Spleen (tissue), 11 donors: ENCODE measurements at regions not wholly inside any gene's neighbourhood (a gene's known extent, or its start where the extent isn't known, plus 50 kb on each side); places are given as distances from the start of the nearest gene placed in this dataset.

Experiments
- DNase-seq: peaks from one replicate; pipeline ENCODE4 v3.0.0-alpha.2; 2020
- H3K27ac ChIP-seq, 8 donors: fragments of 200-600 bp; sonication (generic) in 7 of 8; 1 replicate in 4 of 8; 2 replicates in 4 of 8; pipeline versions ENCODE4 v1.5.0 to v1.8.0; 2016 to 2021; ENCODE audit warnings: inconsistent platforms in 4 of 8, mild to moderate bottlenecking in 4 of 8, moderate library complexity in 1 of 8
- H3K27me3 ChIP-seq, 7 donors: fragments of 200-600 bp; sonication (generic) in 6 of 7; replicated peaks in 1 of 7; 1 replicate in 4 of 7; 2 replicates in 3 of 7; pipeline versions ENCODE4 v1.5.0 to v1.8.0; 2016 to 2021; ENCODE audit warnings: inconsistent platforms in 3 of 7, mild to moderate bottlenecking in 1 of 7
- H3K36me3 ChIP-seq, 6 donors: fragments of 200-600 bp; sonication (generic) in 5 of 6; 1 replicate in 4 of 6; 2 replicates in 2 of 6; pipeline versions ENCODE4 v1.5.0 to v1.8.0; 2016 to 2021; ENCODE audit warnings: inconsistent platforms in 2 of 6
- H3K4me1 ChIP-seq, 6 donors: fragments of 200-600 bp; sonication (generic) in 5 of 6; 1 replicate in 3 of 6; 2 replicates in 3 of 6; pipeline versions ENCODE4 v1.5.0 to v1.8.0; 2016 to 2021; ENCODE audit warnings: inconsistent platforms in 3 of 6
- H3K4me3 ChIP-seq, 8 donors: fragments of 200-600 bp; sonication (generic) in 7 of 8; 1 replicate in 4 of 8; 2 replicates in 4 of 8; pipeline versions ENCODE4 v1.5.0 to v1.8.0; 2016 to 2021; ENCODE audit warnings: inconsistent platforms in 4 of 8, mild to moderate bottlenecking in 4 of 8, moderate library complexity in 2 of 8
- H3K9me3 ChIP-seq, 8 donors: fragments of 200-600 bp; sonication (generic) in 7 of 8; 1 replicate in 4 of 8; 2 replicates in 4 of 8; pipeline versions ENCODE4 v1.5.0 to v1.8.0; 2016 to 2021; ENCODE audit warnings: inconsistent platforms in 4 of 8
- CTCF ChIP-seq, 11 experiments: fragments of 200-600 bp in 7 of 11; fragments of 450-650 bp in 4 of 11; sonication (generic) in 4 of 11; IDR thresholded peaks in 8 of 11; conservative IDR thresholded peaks in 3 of 11; 1 replicate in 7 of 11; 2 replicates in 4 of 11; pipeline versions ENCODE4 v1.4.0 to v1.8.0; 2016 to 2021; ENCODE audit warnings: antibody characterized with exemption in 11 of 11, inconsistent platforms in 4 of 11, mild to moderate bottlenecking in 1 of 11
- POLR2A ChIP-seq, 3 donors: fragments of 450-650 bp; IDR thresholded peaks; one replicate each; pipeline ENCODE4 v1.5.1; 2017; ENCODE audit warnings: antibody characterized with exemption in 3 of 3, mild to moderate bottlenecking in 1 of 3
- POLR2AphosphoS5 ChIP-seq, 3 donors: sonication (generic); formaldehyde crosslinking; IDR thresholded peaks; one replicate each; pipeline ENCODE4 v1.5.1; 2017; ENCODE audit warnings: antibody characterized with exemption in 3 of 3
- WGBS, 5 donors: extraction: QIAGEN DNeasy Blood & Tissue Kit in 3 of 5; methylation state at CpG; one replicate each; pipeline versions ENCODE4 v1.1.5 to v1.1.7; 2013 to 2018; 5-methylcytosine and 5-hydroxymethylcytosine counted together
- intact Hi-C: fragments of 100-400 bp; cut with DNase I; formaldehyde crosslinking; loops from one replicate; pipeline ENCODE4 v1.15.0; 2023; ENCODE audit warnings: low total_unique reads
- donor health status: healthy with polysubstance abuse.
- donor health status: DM: no; HTN: no; CAD: no; lungs with moderate emphysema.
- donor health status: DM: no; HTN: no; CAD: no.
- donor health status: Bipolar disorder and iron deficiency.
- donor health status: healthy.
- donor health status: DM: no; HTN: no; CAD: no.
- donor health status: DM: yes; HTN: yes; CAD: no.

GRCh38 chr1:116311193-116311592 is 61.9 kb upstream of the ATP1A1 start:
- Histone ChIP-seq H3K27ac (no peak overlapping the region), H3K36me3 (no peaks in the 10 kb centered on the region), H3K9me3 (no peaks in the 10 kb centered on the region), H3K27me3 (no peaks in the 10 kb centered on the region), H3K4me1 (no peaks in the 10 kb centered on the region), H3K4me3 (no peak overlapping the region)
- 71 to 92% (median 74%) methylated on average over 9 of the region's 9 CpGs for WGBS, 5 donors
- DNase-seq: no peak
- TF ChIP-seq POLR2AphosphoS5 (IDR thresholded peaks at IDR 0.05) (no peak), POLR2A (IDR thresholded peaks at IDR 0.05) (no peak), CTCF (IDR thresholded peaks at IDR 0.05 in 8 of 11, conservative IDR thresholded peaks at IDR 0.05 in 3 of 11) (no peak)
- intact Hi-C loops: no loop called here

DNA sequence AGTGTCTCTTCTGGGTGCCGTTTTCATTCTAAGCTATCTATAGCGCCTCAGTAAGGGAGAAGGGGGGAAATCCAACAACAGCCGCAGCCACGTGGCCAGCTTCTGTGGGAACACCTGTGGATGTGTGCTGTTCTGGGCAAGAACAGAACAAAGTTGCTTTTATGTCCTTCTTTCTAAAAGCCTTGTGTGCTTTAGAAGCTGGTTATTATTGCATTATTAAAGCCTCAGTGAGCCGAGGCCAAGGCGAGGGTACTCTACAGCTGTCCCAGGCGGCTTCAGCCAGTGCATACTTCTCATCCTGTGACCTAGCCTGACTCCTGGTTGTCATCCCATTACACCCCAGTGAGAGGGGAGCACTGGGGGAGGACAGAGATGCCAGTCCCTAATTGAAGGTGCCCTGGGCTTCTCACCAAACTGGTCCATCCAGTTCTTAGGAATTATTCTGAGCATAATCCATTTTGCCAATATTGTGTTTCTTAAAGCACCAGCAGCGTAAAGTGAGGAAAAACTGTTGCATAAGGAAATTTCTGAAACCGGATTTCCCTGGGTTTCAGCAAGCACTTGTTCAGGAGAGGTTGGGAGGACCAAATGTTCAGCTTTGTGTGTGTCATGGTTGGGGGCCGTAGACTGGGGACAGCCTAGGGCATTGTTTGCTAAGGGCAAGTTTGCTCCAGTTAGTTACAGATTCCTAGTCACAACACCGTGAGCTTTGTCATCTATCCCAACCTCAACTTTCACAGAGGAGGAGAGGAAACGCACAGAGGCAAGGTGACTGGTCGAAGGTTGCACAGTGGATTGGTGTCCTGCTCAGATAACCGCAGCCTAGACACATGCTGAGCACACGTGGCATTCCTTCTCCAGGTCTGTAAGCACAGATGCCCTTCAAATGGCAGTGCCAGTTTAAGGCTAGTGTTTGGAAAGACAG is 61.0 kb upstream of the ATP1A1 start:
- intact Hi-C loops: no loop called here
- H3K27ac ChIP-seq: no peak overlapping the region
- DNase-seq: no peak
- TF ChIP-seq POLR2AphosphoS5 (IDR thresholded peaks at IDR 0.05) (no peak), POLR2A (IDR thresholded peaks at IDR 0.05) (no peak), CTCF (IDR thresholded peaks at IDR 0.05 in 8 of 11, conservative IDR thresholded peaks at IDR 0.05 in 3 of 11) (no peak)
- H3K36me3 ChIP-seq: no peaks in the 10 kb centered on the region
- no peaks in the 10 kb centered on the region for H3K9me3 ChIP-seq
- 85 to 97% (median 91%) methylated on average over 15 of the region's 15 CpGs for WGBS, 5 donors
- H3K27me3 ChIP-seq: no peaks in the 10 kb centered on the region
- H3K4me3 ChIP-seq: no peak overlapping the region
- no peaks in the 10 kb centered on the region for H3K4me1 ChIP-seq

DNA sequence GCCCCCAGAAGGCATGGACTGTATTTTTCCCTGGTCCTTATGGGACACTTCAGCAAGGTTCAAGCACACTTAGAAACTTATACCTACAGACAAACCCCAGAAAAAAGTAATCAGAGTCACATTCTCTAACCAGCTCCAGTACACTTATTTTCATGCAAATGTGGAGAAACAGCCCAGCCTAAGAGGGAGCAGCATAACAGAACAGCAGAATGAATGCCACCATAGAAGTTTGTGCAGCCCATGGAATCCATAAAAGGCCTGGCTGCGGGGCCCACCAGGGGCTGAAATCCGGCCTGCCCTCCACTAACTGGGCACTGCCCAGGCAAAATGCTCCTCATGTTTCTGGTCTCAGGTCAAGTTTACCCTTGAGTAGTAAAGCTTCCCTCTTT is 60.4 kb upstream of the ATP1A1 start:
- H3K27ac ChIP-seq: no peak overlapping the region
- no peaks in the 10 kb centered on the region for H3K9me3 ChIP-seq
- no peaks in the 10 kb centered on the region for H3K36me3 ChIP-seq
- no peaks in the 10 kb centered on the region for H3K4me1 ChIP-seq
- no peak for DNase-seq
- no peak overlapping the region for H3K4me3 ChIP-seq
- WGBS, 5 donors: 81 to 86% (median 83%) methylated on average over 2 of the region's 2 CpGs
- no peak for TF ChIP-seq CTCF (IDR thresholded peaks at IDR 0.05 in 8 of 11, conservative IDR thresholded peaks at IDR 0.05 in 3 of 11)
- TF ChIP-seq POLR2AphosphoS5 (IDR thresholded peaks at IDR 0.05): no peak
- TF ChIP-seq POLR2A (IDR thresholded peaks at IDR 0.05): no peak
- no peaks in the 10 kb centered on the region for H3K27me3 ChIP-seq
- intact Hi-C loops: no loop called here

DNA sequence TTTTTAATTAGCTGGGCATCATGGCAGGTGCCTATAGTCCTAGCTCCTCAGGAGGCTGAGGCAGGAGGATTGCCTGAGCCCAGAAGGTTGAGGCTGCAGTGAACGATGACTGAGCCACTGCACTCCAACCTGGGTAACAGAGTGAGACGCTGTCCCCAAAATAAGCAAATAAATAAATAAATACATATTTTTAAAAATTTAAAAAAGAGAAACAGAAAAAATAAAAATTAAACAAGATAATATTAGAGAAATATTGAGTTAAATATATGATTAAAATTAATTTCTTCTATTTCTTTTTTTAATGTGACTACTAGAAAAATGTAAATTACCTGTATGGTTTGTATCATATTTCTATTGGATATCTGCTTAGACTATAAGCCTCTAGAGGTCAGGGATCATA is 59.3 kb upstream of the ATP1A1 start:
- H3K4me1 ChIP-seq: no peaks in the 10 kb centered on the region
- H3K36me3 ChIP-seq: no peaks in the 10 kb centered on the region
- whole genome bisulfite sequencing, 5 donors: 60 to 98% (median 92%) methylated on average over 2 of the region's 2 CpGs
- no peaks in the 10 kb centered on the region for H3K9me3 ChIP-seq
- no peak overlapping the region for H3K27ac ChIP-seq
- no peaks in the 10 kb centered on the region for H3K27me3 ChIP-seq
- no peak overlapping the region for H3K4me3 ChIP-seq
- intact Hi-C loops: no loop called here
- DNase-seq: no peak
- TF ChIP-seq POLR2AphosphoS5 (IDR thresholded peaks at IDR 0.05): no peak
- no peak for TF ChIP-seq POLR2A (IDR thresholded peaks at IDR 0.05)
- no peak for TF ChIP-seq CTCF (IDR thresholded peaks at IDR 0.05 in 8 of 11, conservative IDR thresholded peaks at IDR 0.05 in 3 of 11)
